ENCODE measurements at regions not wholly inside any gene's neighbourhood (a gene's known extent, or its start where the extent isn't known, plus 50 kb on each side); places are given as distances from the start of the nearest gene placed in this dataset.

DNA sequence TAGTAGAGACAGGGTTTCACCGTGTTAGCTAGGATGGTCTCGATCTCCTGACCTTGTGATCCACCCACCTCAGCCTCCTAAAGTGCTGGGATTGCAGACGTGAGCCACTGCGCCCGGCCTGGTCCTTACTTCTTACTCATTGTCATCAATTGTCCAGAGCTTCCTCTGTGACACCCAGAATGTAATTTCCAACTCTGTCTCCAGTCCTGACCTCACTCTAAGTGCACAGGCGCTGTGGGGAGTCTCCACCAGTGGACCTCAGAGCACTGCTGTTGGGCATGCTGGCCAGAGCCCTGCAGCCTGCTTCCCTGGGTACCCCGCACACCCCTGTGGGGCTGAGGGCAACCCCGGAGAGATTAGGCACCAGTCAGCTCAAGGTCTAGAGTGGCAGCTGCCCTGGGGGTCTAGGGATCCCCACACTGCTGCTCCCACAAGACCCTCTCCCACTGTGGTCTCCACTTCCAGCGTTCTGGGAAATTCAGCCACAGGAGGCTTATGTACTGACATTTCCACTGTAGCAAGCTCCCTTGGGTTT, 1140.3 kb downstream of the TBC1D22A start:
- TF ChIP-seq POLR2A (IDR thresholded peaks at IDR 0.05; ENCODE audit: insufficient read depth in 1 of 2, low read depth in 2 of 2, low read length in 2 of 2) (no peak), TARDBP (CRISPR knock-in tag; IDR thresholded peaks at IDR 0.05) (no peak), FOXK2 (IDR thresholded peaks at IDR 0.05) (no peak), MEIS1 (CRISPR knock-in tag; IDR thresholded peaks at IDR 0.05; ENCODE audit: borderline replicate concordance) (no peak), ZNF782 (CRISPR knock-in tag; IDR thresholded peaks at IDR 0.05; ENCODE audit: borderline replicate concordance) (no peak), ZNF180 (CRISPR knock-in tag; IDR thresholded peaks at IDR 0.05; ENCODE audit: borderline replicate concordance, low read depth) (no peak), KDM5B (CRISPR knock-in tag; IDR thresholded peaks at IDR 0.05; ENCODE audit: borderline replicate concordance) (no peak)
- TF ChIP-seq, protein P1, sequence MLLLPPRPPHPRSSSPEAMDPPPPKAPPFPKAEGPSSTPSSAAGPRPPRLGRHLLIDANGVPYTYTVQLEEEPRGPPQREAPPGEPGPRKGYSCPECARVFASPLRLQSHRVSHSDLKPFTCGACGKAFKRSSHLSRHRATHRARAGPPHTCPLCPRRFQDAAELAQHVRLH (CRISPR knock-in tag; IDR thresholded peaks at IDR 0.05; ENCODE audit: borderline replicate concordance, low read depth): no peak
- TF ChIP-seq, protein P2, sequence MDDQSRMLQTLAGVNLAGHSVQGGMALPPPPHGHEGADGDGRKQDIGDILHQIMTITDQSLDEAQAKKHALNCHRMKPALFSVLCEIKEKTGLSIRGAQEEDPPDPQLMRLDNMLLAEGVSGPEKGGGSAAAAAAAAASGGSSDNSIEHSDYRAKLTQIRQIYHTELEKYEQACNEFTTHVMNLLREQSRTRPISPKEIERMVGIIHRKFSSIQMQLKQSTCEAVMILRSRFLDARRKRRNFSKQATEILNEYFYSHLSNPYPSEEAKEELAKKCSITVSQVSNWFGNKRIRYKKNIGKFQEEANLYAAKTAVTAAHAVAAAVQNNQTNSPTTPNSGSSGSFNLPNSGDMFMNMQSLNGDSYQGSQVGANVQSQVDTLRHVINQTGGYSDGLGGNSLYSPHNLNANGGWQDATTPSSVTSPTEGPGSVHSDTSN (CRISPR knock-in tag; IDR thresholded peaks at IDR 0.05; ENCODE audit: borderline replicate concordance): no peak

Measured in HepG2 (cell line).